ENCODE measurements at regions not wholly inside any gene's neighbourhood (a gene's known extent, or its start where the extent isn't known, plus 50 kb on each side); places are given as distances from the start of the nearest gene placed in this dataset.

DNA sequence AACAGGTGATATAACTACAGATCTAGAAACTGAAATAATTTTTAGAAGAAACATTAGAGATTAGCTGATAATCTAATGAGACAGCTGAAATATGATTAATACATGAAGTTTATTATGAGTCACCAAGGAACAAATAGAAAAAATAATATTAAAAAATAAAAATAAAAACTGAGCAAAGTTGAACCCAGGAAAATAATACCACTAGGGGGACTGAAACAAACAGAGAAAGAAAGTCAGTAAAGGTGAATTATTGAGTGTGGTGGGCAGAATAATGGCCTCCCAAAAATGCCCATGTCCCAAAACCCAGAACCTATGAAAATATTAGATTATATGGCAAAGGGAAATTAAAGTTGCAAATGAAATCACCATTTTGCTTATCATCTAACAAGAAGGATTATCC lies 820.7 kb upstream of the INTU start:
- H3K9me2 ChIP-seq (ENCODE audit: insufficient read depth), result no peaks in the 10 kb centered on the region
- H3F3A ChIP-seq (ENCODE audit: insufficient read depth), result no peaks in the 10 kb centered on the region
- no peak overlapping the region for H3K4me3 ChIP-seq
- no peaks in the 10 kb centered on the region for H4K20me1 ChIP-seq (ENCODE audit: insufficient read depth)
- no peaks in the 10 kb centered on the region for H3K79me2 ChIP-seq (ENCODE audit: insufficient read depth)
- H3K27ac ChIP-seq, result no peak overlapping the region
- no peak overlapping the region for H2AFZ ChIP-seq
- no peaks in the 10 kb centered on the region for H3K27me3 ChIP-seq (replicated peaks; ENCODE audit: insufficient read depth)
- no peaks in the 10 kb centered on the region for H3K9me3 ChIP-seq (ENCODE audit: low read depth)
- no peaks in the 10 kb centered on the region for H3K4me1 ChIP-seq (ENCODE audit: insufficient read depth)
- no peak overlapping the region for H3K4me2 ChIP-seq (ENCODE audit: unreplicated experiment)
- H3K36me3 ChIP-seq (ENCODE audit: low read depth), result no peaks in the 10 kb centered on the region
- in situ Hi-C loops (cut with MboI), result no loop called here
- no peak overlapping the region for H3K9ac ChIP-seq
- DNase-seq, result no peak
- TF ChIP-seq EZH2phosphoT487 (IDR thresholded peaks at IDR 0.05; ENCODE audit: insufficient read depth, low read depth), result no peak
- TF ChIP-seq EZH2 (IDR thresholded peaks at IDR 0.05; ENCODE audit: insufficient read depth, poor library complexity, severe bottlenecking), result no peak

DNA sequence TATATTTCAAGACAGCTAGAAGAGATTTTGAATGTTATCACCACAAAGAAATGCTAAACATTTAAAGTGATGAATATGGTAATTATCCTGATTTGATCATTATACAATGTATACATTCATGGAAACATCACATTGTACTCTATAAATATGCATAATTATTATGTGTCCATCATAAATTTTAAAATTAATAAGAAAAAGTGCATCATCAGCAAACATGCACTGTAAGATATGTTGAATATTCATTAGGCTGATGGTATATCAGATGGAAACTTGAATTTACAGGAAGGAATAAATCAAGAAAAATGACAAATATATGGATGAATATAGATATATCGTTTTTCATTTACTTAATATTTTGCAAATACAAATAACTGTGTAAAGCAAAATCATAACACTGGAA lies 812.1 kb upstream of the INTU start:
- no peak overlapping the region for H3K27ac ChIP-seq
- H3K27me3 ChIP-seq (replicated peaks; ENCODE audit: insufficient read depth), result no peaks in the 10 kb centered on the region
- H3F3A ChIP-seq (ENCODE audit: insufficient read depth), result no peaks in the 10 kb centered on the region
- 94 to 100% methylated on average over 1 of the region's 1 CpG for WGBS, 2 experiments (ENCODE audit: low coverage in 1 of 2, low lambda C conversion rate in 2 of 2, missing lambda C conversion rate in 2 of 2)
- H2AFZ ChIP-seq, result no peak overlapping the region
- H3K79me2 ChIP-seq (ENCODE audit: insufficient read depth), result no peaks in the 10 kb centered on the region
- H3K36me3 ChIP-seq (ENCODE audit: low read depth), result no peaks in the 10 kb centered on the region
- H3K4me3 ChIP-seq, result no peak overlapping the region
- in situ Hi-C loops (cut with MboI), result no loop called here
- no peak overlapping the region for H3K4me2 ChIP-seq (ENCODE audit: unreplicated experiment)
- H3K9ac ChIP-seq, result no peak overlapping the region
- H3K4me1 ChIP-seq (ENCODE audit: insufficient read depth), result no peaks in the 10 kb centered on the region
- H3K9me2 ChIP-seq (ENCODE audit: insufficient read depth), result no peaks in the 10 kb centered on the region
- no peaks in the 10 kb centered on the region for H4K20me1 ChIP-seq (ENCODE audit: insufficient read depth)
- no peaks in the 10 kb centered on the region for H3K9me3 ChIP-seq (ENCODE audit: low read depth)
- DNase-seq, result no peak
- TF ChIP-seq EZH2 (IDR thresholded peaks at IDR 0.05; ENCODE audit: insufficient read depth, poor library complexity, severe bottlenecking) (no peak), EZH2phosphoT487 (IDR thresholded peaks at IDR 0.05; ENCODE audit: insufficient read depth, low read depth) (no peak)

DNA sequence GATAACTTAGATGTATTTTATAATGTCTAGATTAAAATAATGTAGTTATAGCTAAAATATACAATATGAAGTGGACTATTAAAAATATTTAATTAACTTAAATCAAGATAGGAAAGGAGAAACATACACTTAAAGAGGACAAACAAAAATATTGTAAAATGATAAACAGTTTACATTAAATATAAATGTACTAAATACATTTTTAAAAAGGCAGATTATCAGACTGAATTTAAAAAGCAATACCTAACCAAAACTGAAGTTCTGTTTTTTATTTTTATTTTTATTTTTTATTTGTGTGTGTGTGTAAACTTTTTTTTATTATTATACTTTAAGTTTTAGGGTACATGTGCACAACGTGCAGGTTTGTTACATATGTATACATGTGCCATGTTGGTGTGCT lies 811.6 kb upstream of the INTU start:
- Histone ChIP-seq H3K36me3 (ENCODE audit: low read depth) (no peaks in the 10 kb centered on the region), H3K27ac (no peak overlapping the region), H3K4me2 (ENCODE audit: unreplicated experiment) (no peak overlapping the region), H4K20me1 (ENCODE audit: insufficient read depth) (no peaks in the 10 kb centered on the region), H3K9me3 (ENCODE audit: low read depth) (no peaks in the 10 kb centered on the region), H3K4me3 (no peak overlapping the region), H3F3A (ENCODE audit: insufficient read depth) (no peaks in the 10 kb centered on the region), H2AFZ (no peak overlapping the region), H3K9ac (no peak overlapping the region), H3K9me2 (ENCODE audit: insufficient read depth) (no peaks in the 10 kb centered on the region), H3K79me2 (ENCODE audit: insufficient read depth) (no peaks in the 10 kb centered on the region), H3K27me3 (replicated peaks; ENCODE audit: insufficient read depth) (no peaks in the 10 kb centered on the region), H3K4me1 (ENCODE audit: insufficient read depth) (no peaks in the 10 kb centered on the region)
- in situ Hi-C loops (cut with MboI), result no loop called here
- DNase-seq, result no peak
- WGBS, 2 experiments (ENCODE audit: low coverage in 1 of 2, low lambda C conversion rate in 2 of 2, missing lambda C conversion rate in 2 of 2), result 100% methylated on average over 1 of the region's 1 CpG
- no peak for TF ChIP-seq EZH2phosphoT487 (IDR thresholded peaks at IDR 0.05; ENCODE audit: insufficient read depth, low read depth)
- no peak for TF ChIP-seq EZH2 (IDR thresholded peaks at IDR 0.05; ENCODE audit: insufficient read depth, poor library complexity, severe bottlenecking)

DNA sequence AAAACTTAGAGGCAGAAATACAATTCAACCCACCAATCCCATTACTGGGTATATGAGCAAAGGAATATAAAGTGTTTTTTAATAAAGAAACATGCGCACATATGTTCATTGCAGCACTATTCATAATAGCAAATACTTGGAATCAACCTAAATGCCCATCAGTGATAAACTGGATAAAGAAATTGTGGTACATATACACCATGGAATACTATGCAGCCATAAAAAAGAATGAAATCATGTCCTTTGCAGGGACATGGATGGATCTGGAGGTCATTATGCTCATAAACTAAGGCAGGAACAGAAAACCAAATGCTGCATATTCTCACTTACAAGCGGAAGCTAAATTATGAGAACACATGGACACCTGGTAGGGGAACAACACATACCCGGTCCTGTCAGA lies 807.7 kb upstream of the INTU start:
- H3K4me2 ChIP-seq (ENCODE audit: unreplicated experiment), result no peak overlapping the region
- H2AFZ ChIP-seq, result no peak overlapping the region
- H4K20me1 ChIP-seq (ENCODE audit: insufficient read depth), result no peaks in the 10 kb centered on the region
- H3K9me2 ChIP-seq (ENCODE audit: insufficient read depth), result no peaks in the 10 kb centered on the region
- no peaks in the 10 kb centered on the region for H3K36me3 ChIP-seq (ENCODE audit: low read depth)
- H3F3A ChIP-seq (ENCODE audit: insufficient read depth), result no peaks in the 10 kb centered on the region
- H3K4me1 ChIP-seq (ENCODE audit: insufficient read depth), result no peaks in the 10 kb centered on the region
- no peak for DNase-seq
- no peak overlapping the region for H3K4me3 ChIP-seq
- no peaks in the 10 kb centered on the region for H3K9me3 ChIP-seq (ENCODE audit: low read depth)
- TF ChIP-seq EZH2 (IDR thresholded peaks at IDR 0.05; ENCODE audit: insufficient read depth, poor library complexity, severe bottlenecking) (no peak), EZH2phosphoT487 (IDR thresholded peaks at IDR 0.05; ENCODE audit: insufficient read depth, low read depth) (no peak)
- H3K79me2 ChIP-seq (ENCODE audit: insufficient read depth), result no peaks in the 10 kb centered on the region
- WGBS, 2 experiments (ENCODE audit: low coverage in 1 of 2, low lambda C conversion rate in 2 of 2, missing lambda C conversion rate in 2 of 2), result 93 to 98% methylated on average over 3 of the region's 3 CpGs
- in situ Hi-C loops (cut with MboI), result no loop called here
- H3K9ac ChIP-seq, result no peak overlapping the region
- no peaks in the 10 kb centered on the region for H3K27me3 ChIP-seq (replicated peaks; ENCODE audit: insufficient read depth)
- H3K27ac ChIP-seq, result no peak overlapping the region

DNA sequence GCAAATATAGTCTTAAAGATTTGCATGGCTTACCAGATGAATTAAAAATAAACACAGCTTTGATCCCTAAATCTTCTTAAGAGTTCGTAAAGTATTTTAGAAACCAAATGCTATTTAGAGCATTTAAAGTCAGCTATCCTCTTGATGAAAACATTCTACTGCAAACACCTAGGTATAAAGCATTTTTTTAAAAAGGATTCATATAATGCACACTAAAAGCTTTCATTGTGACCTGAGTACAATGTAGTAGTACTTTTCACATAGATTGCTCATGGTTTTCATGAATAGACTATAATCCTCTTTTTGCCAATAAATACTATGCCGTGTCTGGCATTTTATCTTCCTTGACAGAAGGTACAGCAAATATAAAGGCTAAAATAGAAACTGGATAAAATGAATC lies 805.1 kb upstream of the INTU start:
- TF ChIP-seq EZH2 (IDR thresholded peaks at IDR 0.05; ENCODE audit: insufficient read depth, poor library complexity, severe bottlenecking), result no peak
- no peak for TF ChIP-seq EZH2phosphoT487 (IDR thresholded peaks at IDR 0.05; ENCODE audit: insufficient read depth, low read depth)
- Histone ChIP-seq H3K4me3 (no peak overlapping the region), H3K4me2 (ENCODE audit: unreplicated experiment) (no peak overlapping the region), H3K36me3 (ENCODE audit: low read depth) (no peaks in the 10 kb centered on the region), H4K20me1 (ENCODE audit: insufficient read depth) (no peaks in the 10 kb centered on the region), H3K9me2 (ENCODE audit: insufficient read depth) (no peaks in the 10 kb centered on the region), H3K4me1 (ENCODE audit: insufficient read depth) (no peaks in the 10 kb centered on the region), H2AFZ (no peak overlapping the region), H3K9ac (no peak overlapping the region), H3F3A (ENCODE audit: insufficient read depth) (no peaks in the 10 kb centered on the region), H3K27ac (no peak overlapping the region), H3K79me2 (ENCODE audit: insufficient read depth) (no peaks in the 10 kb centered on the region), H3K27me3 (replicated peaks; ENCODE audit: insufficient read depth) (no peaks in the 10 kb centered on the region), H3K9me3 (ENCODE audit: low read depth) (peaks cover 4% of the 10 kb centered on the region)
- DNase-seq, result no peak
- in situ Hi-C loops (cut with MboI), result no loop called here
- 87 to 94% methylated on average over 2 of the region's 2 CpGs for WGBS, 2 experiments (ENCODE audit: low coverage in 1 of 2, low lambda C conversion rate in 2 of 2, missing lambda C conversion rate in 2 of 2)

Data from GM23248 (cell line).